GM12891 (cell line): ENCODE measurements at regions not wholly inside any gene's neighbourhood (a gene's known extent, or its start where the extent isn't known, plus 50 kb on each side); places are given as distances from the start of the nearest gene placed in this dataset.

Source experiments
- DNase-seq: peaks from one replicate; pipeline ENCODE4 v3.0.0; 2011; ENCODE audit warnings: low spot score; ENCODE audit not compliant: insufficient read length
- FAIRE-seq: peaks from 2 replicates; lab custom pipeline; 2011; peaks lifted over from hg19 to GRCh38; lab: Jason Lieb, UNC
- PAX5 ChIP-seq: IDR thresholded peaks from 2 replicates; pipeline ENCODE4 v1.6.1; 2011; ENCODE audit warnings: low read length, moderate library complexity, mild to moderate bottlenecking; ENCODE audit not compliant: insufficient read depth, severe bottlenecking
- POLR2A ChIP-seq: IDR thresholded peaks from 2 replicates; pipeline ENCODE4 v1.6.1; 2011; ENCODE audit warnings: low read depth, low read length, control low read depth
- POLR2AphosphoS5 ChIP-seq: IDR thresholded peaks from 2 replicates; pipeline ENCODE4 v1.6.1; 2011; ENCODE audit warnings: low read depth, low read length, control low read depth
- POU2F2 ChIP-seq: IDR thresholded peaks from 2 replicates; pipeline ENCODE4 v1.6.1; 2011; ENCODE audit warnings: low read depth, mild to moderate bottlenecking, control low read depth, low read length, moderate library complexity
- SPI1 ChIP-seq: IDR thresholded peaks from 2 replicates; pipeline ENCODE4 v1.6.1; 2011; ENCODE audit warnings: low read depth, low read length, control low read depth
- TAF1 ChIP-seq: IDR thresholded peaks from 2 replicates; pipeline ENCODE4 v1.6.1; 2011; ENCODE audit warnings: low read depth, low read length, control low read depth

DNA sequence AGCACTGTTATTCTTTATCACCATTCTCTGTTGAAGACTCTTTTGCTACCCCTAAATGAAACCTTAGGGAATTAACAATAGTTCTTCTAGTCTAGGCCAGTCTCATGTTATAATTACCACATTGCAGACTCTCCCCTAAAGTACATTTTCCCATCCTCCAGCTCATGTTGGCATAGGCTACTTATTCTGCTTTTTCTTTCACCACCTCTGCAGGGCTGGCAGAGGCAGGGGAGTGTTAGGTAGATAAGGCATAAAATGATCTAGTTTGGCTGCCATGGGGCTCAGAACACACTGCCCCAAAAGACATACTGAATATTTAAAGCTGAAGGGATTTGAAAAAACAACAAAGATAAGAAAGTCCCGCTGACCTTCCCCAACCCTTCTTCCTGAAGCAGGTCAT is 82.7 kb upstream of the RFC3 start:
- FAIRE-seq = no peak
- no peak for DNase-seq
- TF ChIP-seq POLR2AphosphoS5 (no peak), TAF1 (no peak), SPI1 (no peak), POLR2A (no peak), PAX5 (no peak), POU2F2 (no peak)

GRCh38 chr13:33739254-33739653 is 78.7 kb upstream of the RFC3 start:
- no peak for DNase-seq
- no peak for TF ChIP-seq PAX5
- no peak for TF ChIP-seq POLR2AphosphoS5
- no peak for TF ChIP-seq POU2F2
- no peak for TF ChIP-seq SPI1
- TF ChIP-seq TAF1 = no peak
- TF ChIP-seq POLR2A = no peak
- FAIRE-seq = no peak

GRCh38 chr13:33740134-33740538 is 77.8 kb upstream of the RFC3 start:
- no peak for DNase-seq
- no peak for FAIRE-seq
- TF ChIP-seq PAX5 (no peak), POU2F2 (no peak), TAF1 (no peak), SPI1 (no peak), POLR2AphosphoS5 (no peak), POLR2A (no peak)

- DNase-seq (no peak), FAIRE-seq (peak; percentile 78)
- no peak for TF ChIP-seq POLR2A
Observed at GRCh38 chr13:33742321-33742720, 75.6 kb upstream of the RFC3 start.

GRCh38 chr13:33743438-33744368 is 74.2 kb upstream of the RFC3 start:
- TF ChIP-seq POLR2AphosphoS5 (no peak), SPI1 (peak; percentile 53), POU2F2 (0 out of 2 replicates have a peak, but pooled peaks have one; percentile 15), TAF1 (no peak)
- FAIRE-seq (peak; percentile 94), DNase-seq (no peak)

DNA sequence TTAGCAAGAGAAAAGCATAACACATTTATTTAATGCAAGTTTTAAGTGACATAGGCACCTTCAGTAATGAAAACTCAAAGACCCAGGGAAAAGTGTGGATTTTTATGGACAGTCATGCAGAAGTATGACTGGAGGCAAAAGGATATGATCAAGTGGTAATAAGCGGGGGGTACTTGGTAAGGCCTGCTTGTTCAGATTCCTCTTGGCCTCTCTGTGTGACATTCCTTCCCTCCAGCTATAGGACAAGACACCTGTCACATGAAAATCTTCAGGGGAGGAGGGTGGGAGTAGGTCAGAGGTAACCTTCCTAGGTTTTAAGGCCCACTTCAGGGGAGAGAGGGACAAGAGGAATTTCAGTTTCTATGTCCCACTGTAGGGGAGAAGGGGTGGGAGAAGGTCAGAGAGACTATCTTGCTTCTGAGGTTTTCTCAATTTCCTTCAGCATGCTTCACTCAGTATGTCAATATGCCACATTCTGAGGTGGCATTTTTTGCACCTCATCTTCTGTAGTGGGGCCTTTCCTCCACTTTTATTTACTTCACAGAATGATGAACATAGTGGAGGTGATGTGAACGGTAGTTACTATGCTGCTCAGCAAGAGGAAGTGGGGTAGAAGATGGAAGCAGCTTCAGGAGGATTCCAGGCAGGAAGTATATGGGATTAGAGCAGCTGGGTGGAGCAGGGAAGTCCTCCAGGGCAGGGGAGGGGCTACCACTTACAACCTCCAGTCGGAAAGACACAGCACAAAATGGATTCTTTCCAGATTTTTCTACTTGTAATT is 73.2 kb upstream of the RFC3 start:
- FAIRE-seq = peak; percentile 80
- DNase-seq = no peak
- TF ChIP-seq SPI1 (peak; percentile 52), PAX5 (no peak), POLR2AphosphoS5 (no peak)

- TF ChIP-seq POLR2A (no peak), PAX5 (no peak), TAF1 (no peak), POU2F2 (peak; percentile 91), SPI1 (no peak), POLR2AphosphoS5 (no peak)
- FAIRE-seq (peak; percentile 97), DNase-seq (no peak)
Observed at GRCh38 chr13:33745370-33746324, 72.3 kb upstream of the RFC3 start.

- FAIRE-seq (no peak), DNase-seq (no peak)
- TF ChIP-seq POLR2A (no peak), POLR2AphosphoS5 (no peak), POU2F2 (no peak), TAF1 (no peak), SPI1 (no peak), PAX5 (no peak)
Observed at GRCh38 chr13:33746867-33747266, 71.1 kb upstream of the RFC3 start.

- FAIRE-seq (no peak), DNase-seq (no peak)
Observed at GRCh38 chr13:33751151-33751550, 66.8 kb upstream of the RFC3 start.

More at GRCh38 chr13:33751151-33751550, 66.8 kb upstream of the RFC3 start:
- TF ChIP-seq PAX5 (no peak), SPI1 (no peak), POU2F2 (no peak), TAF1 (no peak), POLR2A (no peak), POLR2AphosphoS5 (no peak)
